ENCODE measurements at regions not wholly inside any gene's neighbourhood (a gene's known extent, or its start where the extent isn't known, plus 50 kb on each side); places are given as distances from the start of the nearest gene placed in this dataset.
"Not testable (repeated sequence)": the region's sequence is repeated elsewhere in the genome, so short reads cannot be mapped to it uniquely, and the experiment has no call there.

GRCh38 chr1:58969176-58969575 lies 185.3 kb upstream of the JUN start:
- not testable (repeated sequence) for H3K4me1 ChIP-seq (ENCODE audit: control insufficient read depth, insufficient read depth, low read length); H3K9me3 ChIP-seq (ENCODE audit: control insufficient read depth, low read length); H3K36me3 ChIP-seq (ENCODE audit: control insufficient read depth, insufficient read depth, low read length); H3K27me3 ChIP-seq (ENCODE audit: control insufficient read depth, insufficient read depth, low read length, poor library complexity, severe bottlenecking); H3K4me3 ChIP-seq (ENCODE audit: insufficient read depth, low read depth, low read length); H3K27ac ChIP-seq (ENCODE audit: insufficient read depth, low read depth, low read length, poor library complexity, severe bottlenecking)

GRCh38 chr1:58971629-58972140 lies 187.8 kb upstream of the JUN start:
- no peaks in the 10 kb centered on the region for H3K27me3 ChIP-seq (ENCODE audit: control insufficient read depth, insufficient read depth, low read length, poor library complexity, severe bottlenecking)
- no peak overlapping the region for H3K4me3 ChIP-seq (ENCODE audit: insufficient read depth, low read depth, low read length)
- 89 to 90% methylated on average over 4 of the region's 4 CpGs for WGBS, 2 experiments
- H3K36me3 ChIP-seq (ENCODE audit: control insufficient read depth, insufficient read depth, low read length), result no peaks in the 10 kb centered on the region
- H3K9me3 ChIP-seq (ENCODE audit: control insufficient read depth, low read length), result no peaks in the 10 kb centered on the region
- H3K4me1 ChIP-seq (ENCODE audit: control insufficient read depth, insufficient read depth, low read length), result no peaks in the 10 kb centered on the region
- no peak overlapping the region for H3K27ac ChIP-seq (ENCODE audit: insufficient read depth, low read depth, low read length, poor library complexity, severe bottlenecking)

- Histone ChIP-seq H3K27me3 (ENCODE audit: control insufficient read depth, insufficient read depth, low read length, poor library complexity, severe bottlenecking) (no peaks in the 10 kb centered on the region), H3K27ac (ENCODE audit: insufficient read depth, low read depth, low read length, poor library complexity, severe bottlenecking) (no peak overlapping the region), H3K9me3 (ENCODE audit: control insufficient read depth, low read length) (no peaks in the 10 kb centered on the region), H3K4me1 (ENCODE audit: control insufficient read depth, insufficient read depth, low read length) (no peaks in the 10 kb centered on the region), H3K4me3 (ENCODE audit: insufficient read depth, low read depth, low read length) (no peak overlapping the region), H3K36me3 (ENCODE audit: control insufficient read depth, insufficient read depth, low read length) (no peaks in the 10 kb centered on the region)
- 93 to 94% methylated on average over 3 of the region's 3 CpGs for WGBS, 2 experiments
Measured at GRCh38 chr1:58975888-58976287, 192.0 kb upstream of the JUN start.

DNA sequence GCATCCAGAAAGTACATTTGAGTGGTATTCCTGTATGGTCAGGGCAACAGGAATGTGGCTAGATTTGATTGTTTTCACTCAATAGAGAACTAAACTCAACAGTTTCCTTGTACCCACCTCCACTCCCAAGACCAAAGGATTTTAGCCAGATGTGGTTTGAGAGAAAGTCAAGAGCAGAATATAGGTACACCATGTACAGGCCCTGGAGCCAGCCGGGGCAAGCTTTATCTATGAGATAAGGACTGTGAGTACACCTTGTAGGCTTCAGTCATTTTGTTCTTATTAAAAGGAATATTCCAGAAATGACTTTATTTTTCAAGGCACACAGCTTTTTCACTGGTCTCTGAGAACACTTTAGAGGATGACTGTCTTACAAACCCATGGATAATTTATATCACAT lies 192.4 kb upstream of the JUN start:
- Histone ChIP-seq H3K4me1 (ENCODE audit: control insufficient read depth, insufficient read depth, low read length) (no peaks in the 10 kb centered on the region), H3K36me3 (ENCODE audit: control insufficient read depth, insufficient read depth, low read length) (no peaks in the 10 kb centered on the region), H3K27me3 (ENCODE audit: control insufficient read depth, insufficient read depth, low read length, poor library complexity, severe bottlenecking) (no peaks in the 10 kb centered on the region), H3K4me3 (ENCODE audit: insufficient read depth, low read depth, low read length) (no peak overlapping the region), H3K9me3 (ENCODE audit: control insufficient read depth, low read length) (no peaks in the 10 kb centered on the region), H3K27ac (ENCODE audit: insufficient read depth, low read depth, low read length, poor library complexity, severe bottlenecking) (no peak overlapping the region)
- 92 to 96% methylated on average over 1 of the region's 1 CpG for WGBS, 2 experiments

- Histone ChIP-seq H3K4me1 (ENCODE audit: control insufficient read depth, insufficient read depth, low read length) (no peaks in the 10 kb centered on the region), H3K36me3 (ENCODE audit: control insufficient read depth, insufficient read depth, low read length) (no peaks in the 10 kb centered on the region), H3K9me3 (ENCODE audit: control insufficient read depth, low read length) (no peaks in the 10 kb centered on the region), H3K27ac (ENCODE audit: insufficient read depth, low read depth, low read length, poor library complexity, severe bottlenecking) (no peak overlapping the region), H3K27me3 (ENCODE audit: control insufficient read depth, insufficient read depth, low read length, poor library complexity, severe bottlenecking) (no peaks in the 10 kb centered on the region), H3K4me3 (ENCODE audit: insufficient read depth, low read depth, low read length) (no peak overlapping the region)
- WGBS, 2 experiments, result 100% methylated on average over 1 of the region's 1 CpG
Measured at GRCh38 chr1:58977598-58977997, 193.8 kb upstream of the JUN start.

DNA sequence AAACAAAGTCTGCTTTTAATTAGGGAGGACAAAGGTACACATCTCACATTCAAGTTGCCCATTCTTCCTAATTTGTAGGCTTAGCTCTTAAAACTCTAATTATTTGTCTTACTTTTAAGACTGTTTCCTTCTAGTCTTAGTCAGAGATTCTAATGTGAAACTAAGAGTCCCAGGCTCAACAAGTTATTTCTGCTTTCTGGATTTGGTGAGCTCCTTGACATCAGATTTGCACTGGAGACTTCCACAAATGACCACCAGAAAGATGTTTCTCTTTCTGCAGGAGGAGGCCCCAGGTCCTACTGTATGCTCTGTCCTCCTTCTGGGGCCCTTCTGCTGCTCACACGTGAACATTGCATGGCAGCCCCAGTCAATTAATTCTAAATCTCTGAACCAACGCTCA lies 194.2 kb upstream of the JUN start:
- Histone ChIP-seq H3K27ac (ENCODE audit: insufficient read depth, low read depth, low read length, poor library complexity, severe bottlenecking) (no peak overlapping the region), H3K36me3 (ENCODE audit: control insufficient read depth, insufficient read depth, low read length) (no peaks in the 10 kb centered on the region), H3K27me3 (ENCODE audit: control insufficient read depth, insufficient read depth, low read length, poor library complexity, severe bottlenecking) (peaks cover under 1% of the 10 kb centered on the region), H3K4me1 (ENCODE audit: control insufficient read depth, insufficient read depth, low read length) (no peaks in the 10 kb centered on the region), H3K9me3 (ENCODE audit: control insufficient read depth, low read length) (no peaks in the 10 kb centered on the region), H3K4me3 (ENCODE audit: insufficient read depth, low read depth, low read length) (no peak overlapping the region)
- 91 to 93% methylated on average over 2 of the region's 2 CpGs for WGBS, 2 experiments

DNA sequence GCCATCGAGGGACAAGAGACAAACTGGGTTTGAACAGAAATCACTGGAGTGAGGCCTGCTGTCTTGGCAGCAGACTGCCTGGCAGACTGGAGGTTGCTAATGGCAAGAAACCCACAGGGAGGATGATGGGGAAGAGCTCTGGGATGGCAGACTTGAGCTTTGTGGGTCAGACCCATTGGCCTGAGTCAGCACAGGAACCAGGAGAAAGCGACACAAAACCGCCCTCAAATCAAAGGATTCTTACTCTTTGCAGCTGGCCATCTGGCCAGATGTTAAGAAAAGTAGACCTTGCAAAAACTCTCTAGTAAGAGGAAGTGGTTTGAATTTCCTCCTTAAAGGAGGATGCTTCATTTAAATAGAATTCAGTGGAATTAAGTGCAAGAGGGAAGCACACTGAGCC lies 195.2 kb upstream of the JUN start:
- H3K4me3 ChIP-seq (ENCODE audit: insufficient read depth, low read depth, low read length), result no peak overlapping the region
- no peaks in the 10 kb centered on the region for H3K9me3 ChIP-seq (ENCODE audit: control insufficient read depth, low read length)
- H3K4me1 ChIP-seq (ENCODE audit: control insufficient read depth, insufficient read depth, low read length), result no peaks in the 10 kb centered on the region
- no peaks in the 10 kb centered on the region for H3K36me3 ChIP-seq (ENCODE audit: control insufficient read depth, insufficient read depth, low read length)
- H3K27ac ChIP-seq (ENCODE audit: insufficient read depth, low read depth, low read length, poor library complexity, severe bottlenecking), result no peak overlapping the region
- peaks cover 8% of the 10 kb centered on the region for H3K27me3 ChIP-seq (ENCODE audit: control insufficient read depth, insufficient read depth, low read length, poor library complexity, severe bottlenecking)
- 95 to 97% methylated on average over 3 of the region's 3 CpGs for WGBS, 2 experiments

GRCh38 chr1:58979677-58980076 lies 195.8 kb upstream of the JUN start:
- no peaks in the 10 kb centered on the region for H3K9me3 ChIP-seq (ENCODE audit: control insufficient read depth, low read length)
- H3K36me3 ChIP-seq (ENCODE audit: control insufficient read depth, insufficient read depth, low read length), result no peaks in the 10 kb centered on the region
- H3K4me1 ChIP-seq (ENCODE audit: control insufficient read depth, insufficient read depth, low read length), result no peaks in the 10 kb centered on the region
- WGBS, 2 experiments, result 88 to 94% methylated on average over 3 of the region's 3 CpGs
- H3K27ac ChIP-seq (ENCODE audit: insufficient read depth, low read depth, low read length, poor library complexity, severe bottlenecking), result no peak overlapping the region
- H3K4me3 ChIP-seq (ENCODE audit: insufficient read depth, low read depth, low read length), result no peak overlapping the region
- H3K27me3 ChIP-seq (ENCODE audit: control insufficient read depth, insufficient read depth, low read length, poor library complexity, severe bottlenecking), result peaks cover 8% of the 10 kb centered on the region

GRCh38 chr1:58981392-58981791 lies 197.5 kb upstream of the JUN start:
- 81 to 100% methylated on average over 1 of the region's 1 CpG for WGBS, 2 experiments
- no peaks in the 10 kb centered on the region for H3K4me1 ChIP-seq (ENCODE audit: control insufficient read depth, insufficient read depth, low read length)
- no peak overlapping the region for H3K27ac ChIP-seq (ENCODE audit: insufficient read depth, low read depth, low read length, poor library complexity, severe bottlenecking)
- H3K4me3 ChIP-seq (ENCODE audit: insufficient read depth, low read depth, low read length), result no peak overlapping the region
- H3K9me3 ChIP-seq (ENCODE audit: control insufficient read depth, low read length), result no peaks in the 10 kb centered on the region
- H3K36me3 ChIP-seq (ENCODE audit: control insufficient read depth, insufficient read depth, low read length), result no peaks in the 10 kb centered on the region
- peaks cover 8% of the 10 kb centered on the region for H3K27me3 ChIP-seq (ENCODE audit: control insufficient read depth, insufficient read depth, low read length, poor library complexity, severe bottlenecking)

- H3K9me3 ChIP-seq (ENCODE audit: control insufficient read depth, low read length), result no peaks in the 10 kb centered on the region
- WGBS, 2 experiments, result 34 to 36% methylated on average over 8 of the region's 8 CpGs
- no peak overlapping the region for H3K27ac ChIP-seq (ENCODE audit: insufficient read depth, low read depth, low read length, poor library complexity, severe bottlenecking)
- H3K4me1 ChIP-seq (ENCODE audit: control insufficient read depth, insufficient read depth, low read length), result no peaks in the 10 kb centered on the region
- no peaks in the 10 kb centered on the region for H3K36me3 ChIP-seq (ENCODE audit: control insufficient read depth, insufficient read depth, low read length)
- peaks cover 8% of the 10 kb centered on the region for H3K27me3 ChIP-seq (ENCODE audit: control insufficient read depth, insufficient read depth, low read length, poor library complexity, severe bottlenecking)
- no peak overlapping the region for H3K4me3 ChIP-seq (ENCODE audit: insufficient read depth, low read depth, low read length)
Measured at GRCh38 chr1:58982259-58982998, 198.6 kb upstream of the JUN start.

All from ectodermal cell (in vitro differentiated cells).